Astrocyte of the spinal cord (primary cell): ENCODE measurements at regions not wholly inside any gene's neighbourhood (a gene's known extent, or its start where the extent isn't known, plus 50 kb on each side); places are given as distances from the start of the nearest gene placed in this dataset.
A peak's percentile ranks its signal among the peaks of the same experiment; 100 is the strongest.

Experiments used
- DNase-seq: peaks from one replicate; pipeline ENCODE4 v3.0.0; 2011; ENCODE audit warnings: low read depth, low spot score
- H3K4me3 ChIP-seq: 2 replicates; pipeline ENCODE4 v1.5.1; 2011; ENCODE audit warnings: low read depth, mild to moderate bottlenecking, low read length, moderate library complexity
- in situ Hi-C: cut with HindIII; loops from 2 replicates; pipeline ENCODE4 v1.10.0; 2017; ENCODE audit warnings: low sequenced_read_pairs
- TF ChIP-seq, protein P1 (sequence below): IDR thresholded peaks from 2 replicates; pipeline ENCODE4 v1.5.1; 2012; ENCODE audit warnings: low read depth, mild to moderate bottlenecking, low read length, inconsistent platforms

DNA sequence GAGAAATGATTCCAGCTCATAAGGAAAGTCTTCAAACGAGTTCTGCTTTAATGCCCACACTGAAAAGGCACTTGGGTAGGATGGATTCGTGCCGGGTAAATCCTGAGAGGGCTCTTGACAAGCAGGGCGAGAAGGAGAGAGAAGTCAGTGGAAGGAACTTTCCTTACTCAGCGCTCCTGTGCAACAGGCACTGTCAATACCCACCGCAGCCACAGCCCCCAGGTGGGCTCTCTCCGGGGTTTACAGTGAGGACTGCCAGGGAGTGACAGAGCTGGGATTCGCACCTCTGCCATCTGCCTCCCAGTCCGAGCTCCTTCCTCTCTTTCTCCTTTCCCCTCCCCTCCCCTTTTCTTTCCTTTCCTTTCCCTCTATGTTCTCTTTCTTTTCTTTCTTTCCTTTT lies 118.7 kb downstream of the BEGAIN start:
- in situ Hi-C loops: no loop called here
- no peak overlapping the region for H3K4me3 ChIP-seq

DNA sequence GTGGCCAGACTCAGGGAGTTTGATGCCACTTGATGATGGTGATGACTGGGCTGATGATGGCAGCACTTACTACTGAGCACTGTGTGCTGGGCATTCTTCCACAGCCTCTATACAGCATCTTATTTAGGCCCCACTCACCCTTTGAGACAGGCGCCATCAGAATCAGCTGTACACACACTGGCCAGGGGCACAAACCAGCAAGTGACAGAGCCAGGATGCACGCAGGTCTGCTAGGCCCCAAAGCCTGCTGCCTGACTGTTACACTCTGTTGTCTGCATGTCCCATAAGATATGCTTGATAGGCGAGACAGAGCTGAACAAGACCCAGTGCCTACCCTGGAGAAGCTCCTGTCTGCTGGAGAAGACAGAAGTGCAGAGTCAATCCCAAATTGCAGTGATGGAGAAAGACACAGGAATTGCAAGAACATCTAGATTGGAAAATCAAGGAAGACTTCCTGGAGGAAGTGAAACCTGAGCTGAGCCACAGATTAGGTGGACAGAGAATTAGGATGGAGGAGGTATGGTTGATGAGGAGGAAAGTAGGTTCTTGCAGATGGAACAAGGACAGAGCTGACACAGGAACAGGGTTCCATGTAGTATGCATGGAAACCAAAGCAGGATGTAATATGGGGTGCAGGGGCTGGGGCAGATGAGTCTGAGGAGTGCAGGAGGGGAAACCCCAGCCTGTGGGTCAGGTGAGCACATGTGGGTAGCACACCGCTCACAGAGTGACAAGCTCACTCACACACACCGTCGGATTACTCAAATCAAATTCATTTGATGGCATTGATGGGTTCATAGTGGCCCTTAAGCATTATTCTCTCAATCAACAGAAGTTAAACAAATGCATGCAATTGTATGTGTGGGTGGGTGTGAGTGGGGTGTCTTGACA lies 117.3 kb downstream of the BEGAIN start:
- TF ChIP-seq, protein P1, sequence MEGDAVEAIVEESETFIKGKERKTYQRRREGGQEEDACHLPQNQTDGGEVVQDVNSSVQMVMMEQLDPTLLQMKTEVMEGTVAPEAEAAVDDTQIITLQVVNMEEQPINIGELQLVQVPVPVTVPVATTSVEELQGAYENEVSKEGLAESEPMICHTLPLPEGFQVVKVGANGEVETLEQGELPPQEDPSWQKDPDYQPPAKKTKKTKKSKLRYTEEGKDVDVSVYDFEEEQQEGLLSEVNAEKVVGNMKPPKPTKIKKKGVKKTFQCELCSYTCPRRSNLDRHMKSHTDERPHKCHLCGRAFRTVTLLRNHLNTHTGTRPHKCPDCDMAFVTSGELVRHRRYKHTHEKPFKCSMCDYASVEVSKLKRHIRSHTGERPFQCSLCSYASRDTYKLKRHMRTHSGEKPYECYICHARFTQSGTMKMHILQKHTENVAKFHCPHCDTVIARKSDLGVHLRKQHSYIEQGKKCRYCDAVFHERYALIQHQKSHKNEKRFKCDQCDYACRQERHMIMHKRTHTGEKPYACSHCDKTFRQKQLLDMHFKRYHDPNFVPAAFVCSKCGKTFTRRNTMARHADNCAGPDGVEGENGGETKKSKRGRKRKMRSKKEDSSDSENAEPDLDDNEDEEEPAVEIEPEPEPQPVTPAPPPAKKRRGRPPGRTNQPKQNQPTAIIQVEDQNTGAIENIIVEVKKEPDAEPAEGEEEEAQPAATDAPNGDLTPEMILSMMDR: no peak
- DNase-seq: no peak
- in situ Hi-C loops: no loop called here
- H3K4me3 ChIP-seq: no peak overlapping the region

More for the DNA sequence above, 118.7 kb downstream of the BEGAIN start:
- DNase-seq: no peak
- TF ChIP-seq, protein P1: no peak

DNA sequence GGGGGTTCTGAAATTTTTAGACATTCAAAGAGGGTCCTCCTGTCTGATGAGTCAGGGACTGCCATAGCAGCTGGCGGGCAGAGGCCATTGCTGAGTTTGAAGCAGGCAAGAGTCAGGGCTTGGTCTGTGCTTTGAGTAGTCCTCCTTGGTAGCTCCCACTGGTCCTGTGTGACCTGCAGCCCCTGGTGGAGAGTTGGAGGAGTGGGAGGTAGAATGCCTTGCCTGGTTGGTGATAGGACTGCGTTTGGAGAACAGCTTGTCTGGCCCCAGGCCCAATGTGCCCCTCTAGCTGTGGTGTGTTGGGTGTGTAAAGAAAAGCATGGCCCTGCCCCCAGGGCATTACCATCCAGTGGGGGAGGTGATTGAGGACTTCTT lies 116.7 kb downstream of the BEGAIN start:
- H3K4me3 ChIP-seq: no peak overlapping the region
- TF ChIP-seq, protein P1: no peak
- in situ Hi-C loops: no loop called here
- DNase-seq: no peak

DNA sequence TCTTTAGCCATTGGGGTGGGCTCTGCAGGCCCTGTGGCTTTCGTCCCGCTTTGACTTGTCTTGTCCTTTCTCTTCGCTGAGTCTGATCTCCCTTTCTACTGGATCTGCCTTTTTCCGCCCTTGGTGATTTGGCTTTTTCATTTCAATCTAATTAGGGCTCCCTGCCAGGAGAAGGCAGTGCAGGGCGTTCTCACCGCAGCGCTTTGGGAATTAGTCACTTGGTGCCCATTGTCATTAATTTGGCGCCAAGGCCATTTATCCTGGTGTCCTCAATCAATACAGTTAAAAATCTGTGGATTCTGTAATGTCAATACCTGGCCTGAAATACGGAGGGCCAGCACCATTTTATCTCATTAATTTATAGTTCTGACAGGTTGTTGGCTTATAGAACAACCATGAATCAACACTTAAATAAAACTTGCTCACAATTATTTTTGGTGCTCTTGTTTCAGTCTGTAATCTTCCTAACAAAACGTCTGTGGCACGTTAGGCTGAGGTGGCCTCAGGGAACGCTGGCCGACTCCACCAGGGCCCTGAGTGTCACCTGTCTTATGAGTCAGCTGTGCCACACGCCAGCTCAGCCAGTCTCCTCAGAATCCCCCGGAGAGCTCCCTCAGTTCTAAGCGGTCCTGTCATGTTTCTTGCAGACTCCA lies 115.7 kb downstream of the BEGAIN start:
- H3K4me3 ChIP-seq: no peak overlapping the region
- DNase-seq: peak; percentile 19
- in situ Hi-C loops: no loop called here
- TF ChIP-seq, protein P1: no peak

DNA sequence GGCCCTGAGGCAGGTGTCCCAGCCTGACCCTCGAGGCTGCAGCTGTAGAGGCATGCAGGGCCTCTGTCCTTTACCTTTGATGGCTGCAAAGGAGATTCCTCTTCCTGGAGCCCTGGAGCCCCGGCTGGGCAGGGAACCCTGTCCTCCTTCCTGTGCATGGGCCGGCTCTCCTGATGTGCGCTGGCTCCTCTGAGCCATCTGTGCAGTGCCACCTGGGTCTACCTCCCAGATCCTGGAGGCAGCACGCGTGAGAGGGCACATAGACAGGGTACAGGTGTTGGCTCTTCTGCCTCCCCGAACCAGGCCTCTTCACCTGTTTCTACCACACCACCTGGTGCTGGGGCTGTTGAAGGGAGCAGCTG lies 115.1 kb downstream of the BEGAIN start:
- in situ Hi-C loops: no loop called here
- no peak overlapping the region for H3K4me3 ChIP-seq
- no peak for DNase-seq
- TF ChIP-seq, protein P1: no peak

DNA sequence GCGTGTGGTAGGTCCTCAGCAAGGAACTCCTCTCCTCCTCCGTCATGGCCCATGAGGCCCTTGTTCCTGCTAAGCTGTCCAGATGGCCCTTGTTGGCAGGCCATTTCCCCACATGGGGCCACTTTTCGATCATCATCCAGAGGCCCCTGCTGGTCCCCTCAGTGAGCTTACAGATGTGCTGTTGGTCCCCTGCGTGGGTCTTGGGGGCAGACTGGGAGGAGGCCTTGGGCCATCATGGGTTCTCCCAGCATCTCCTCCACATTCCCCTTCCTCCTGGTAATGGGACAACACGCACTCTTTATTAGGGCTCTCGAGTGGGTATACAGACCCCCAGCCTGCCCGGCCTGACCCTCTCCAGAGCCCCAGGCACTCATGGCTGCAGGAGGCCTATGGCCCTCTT lies 114.7 kb downstream of the BEGAIN start:
- no peak for DNase-seq
- TF ChIP-seq, protein P1: no peak
- in situ Hi-C loops: no loop called here
- no peak overlapping the region for H3K4me3 ChIP-seq
